ENCODE measurements at regions not wholly inside any gene's neighbourhood (a gene's known extent, or its start where the extent isn't known, plus 50 kb on each side); places are given as distances from the start of the nearest gene placed in this dataset.

GRCh38 chr4:64882311-64883086 is 473.2 kb upstream of the TECRL start:
- ChIA-PET POLR2A (no interaction called here), CTCF (no interaction called here)

More at GRCh38 chr4:64882311-64883086, 473.2 kb upstream of the TECRL start:
- Mint-ChIP-seq H3K9me3 (peaks cover 4% of the 10 kb centered on the region; the same call in 1 of the 2 replicates), H3K27me3 (ENCODE audit: low read depth) (no peaks in the 10 kb centered on the region), H3K27ac (no peak overlapping the region), H3K36me3 (no peaks in the 10 kb centered on the region; the same call in 1 of the 2 replicates), H3K4me1 (peaks cover 4% of the 10 kb centered on the region; the same call in 1 of the 2 replicates), H3K4me3 (no peak overlapping the region)
- TF ChIP-seq E2F4 (CRISPR knock-in tag; IDR thresholded peaks at IDR 0.05; ENCODE audit: borderline replicate concordance, low read depth): no peak
- no peak for TF ChIP-seq RORB (CRISPR knock-in tag; IDR thresholded peaks at IDR 0.05)
- TF ChIP-seq MAX (CRISPR knock-in tag; IDR thresholded peaks at IDR 0.05): no peak
- TF ChIP-seq HMGA2 (CRISPR knock-in tag; IDR thresholded peaks at IDR 0.05): no peak
- no peak for TF ChIP-seq CREB1 (CRISPR knock-in tag; IDR thresholded peaks at IDR 0.05)
- no peak for TF ChIP-seq CTCF (IDR thresholded peaks at IDR 0.05)
- no peak for TF ChIP-seq ZBTB43 (CRISPR knock-in tag; IDR thresholded peaks at IDR 0.05)
- no peak for TF ChIP-seq RELA (CRISPR knock-in tag; IDR thresholded peaks at IDR 0.05; ENCODE audit: borderline replicate concordance)
- no peak for TF ChIP-seq USF2 (CRISPR knock-in tag; IDR thresholded peaks at IDR 0.05)
- no peak for TF ChIP-seq IRF2 (CRISPR knock-in tag; IDR thresholded peaks at IDR 0.05; ENCODE audit: borderline replicate concordance, low read depth)
- no peak for TF ChIP-seq ATF6 (CRISPR knock-in tag; IDR thresholded peaks at IDR 0.05)
- no peak for TF ChIP-seq IRF1 (CRISPR knock-in tag; IDR thresholded peaks at IDR 0.05)
- no peak for TF ChIP-seq NFATC4 (CRISPR knock-in tag; IDR thresholded peaks at IDR 0.05)
- no peak for TF ChIP-seq ZNF671 (CRISPR knock-in tag; IDR thresholded peaks at IDR 0.05)
- no peak for TF ChIP-seq ZNF281 (CRISPR knock-in tag; IDR thresholded peaks at IDR 0.05)
- TF ChIP-seq ELF4 (CRISPR knock-in tag; IDR thresholded peaks at IDR 0.05; ENCODE audit: low read depth): no peak
- TF ChIP-seq TEAD4 (CRISPR knock-in tag; IDR thresholded peaks at IDR 0.05): no peak
- no peak for DNase-seq (ENCODE audit: low spot score)
- no peak for ATAC-seq
